Vagina (tissue), 2 donors: ENCODE measurements at regions not wholly inside any gene's neighbourhood (a gene's known extent, or its start where the extent isn't known, plus 50 kb on each side); places are given as distances from the start of the nearest gene placed in this dataset.
A peak's percentile ranks its signal among the peaks of the same experiment; 100 is the strongest.

Experiments used
- POLR2A ChIP-seq, 2 donors: fragments of 450-650 bp; IDR thresholded peaks; one replicate each; pipeline ENCODE4 v1.6.1; 2017; ENCODE audit warnings: antibody characterized with exemption in 2 of 2, mild to moderate bottlenecking in 2 of 2, moderate library complexity in 2 of 2
- TF ChIP-seq, protein P1 (sequence below), 3 experiments: fragments of 450-650 bp in 2 of 3; fragments of 200-600 bp in 1 of 3; sonication (generic) in 1 of 3; IDR thresholded peaks; one replicate each; pipeline ENCODE4 v1.5.1; 2017 to 2019; ENCODE audit warnings: antibody characterized with exemption in 3 of 3, mild to moderate bottlenecking in 2 of 3, moderate library complexity in 2 of 3

DNA sequence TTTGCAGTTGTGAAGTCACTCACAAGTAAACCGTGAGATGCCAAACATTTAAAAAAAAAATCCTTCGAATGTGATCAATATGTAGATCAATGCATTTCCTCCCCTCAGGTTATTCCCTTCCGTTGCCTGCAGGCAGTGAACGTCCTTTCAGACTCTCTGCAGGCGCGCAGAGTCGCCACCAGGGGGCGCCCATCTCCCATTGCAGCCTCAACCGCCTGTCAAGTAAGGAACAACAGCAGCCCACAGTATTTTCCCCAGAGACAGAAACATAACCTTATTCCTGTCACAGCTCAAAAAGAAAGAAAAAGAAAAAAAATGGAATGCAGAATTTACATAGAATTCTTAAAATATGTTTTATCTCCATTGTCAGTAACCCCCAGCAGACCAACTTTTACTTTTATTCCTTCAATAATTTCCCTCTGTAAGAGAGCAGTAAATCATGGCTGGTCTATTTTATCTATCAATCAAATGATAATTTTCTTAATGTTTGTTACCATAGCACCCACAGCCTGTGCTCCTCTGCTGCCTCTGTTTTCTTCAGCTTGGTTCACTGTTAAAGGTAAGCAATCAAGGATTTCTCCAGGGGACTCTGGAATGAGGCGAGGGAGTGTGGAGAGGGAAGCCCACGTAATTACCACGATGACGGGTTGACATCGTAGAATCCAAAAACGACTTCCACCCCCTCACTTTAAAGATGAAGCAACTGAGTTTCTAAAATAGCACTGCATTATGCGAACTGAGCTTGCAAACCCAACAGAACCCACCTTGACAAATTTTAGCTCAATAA, 637.6 kb upstream of the ARGLU1 start:
- TF ChIP-seq POLR2A (IDR thresholded peaks at IDR 0.05): no peak
- TF ChIP-seq, protein P1, sequence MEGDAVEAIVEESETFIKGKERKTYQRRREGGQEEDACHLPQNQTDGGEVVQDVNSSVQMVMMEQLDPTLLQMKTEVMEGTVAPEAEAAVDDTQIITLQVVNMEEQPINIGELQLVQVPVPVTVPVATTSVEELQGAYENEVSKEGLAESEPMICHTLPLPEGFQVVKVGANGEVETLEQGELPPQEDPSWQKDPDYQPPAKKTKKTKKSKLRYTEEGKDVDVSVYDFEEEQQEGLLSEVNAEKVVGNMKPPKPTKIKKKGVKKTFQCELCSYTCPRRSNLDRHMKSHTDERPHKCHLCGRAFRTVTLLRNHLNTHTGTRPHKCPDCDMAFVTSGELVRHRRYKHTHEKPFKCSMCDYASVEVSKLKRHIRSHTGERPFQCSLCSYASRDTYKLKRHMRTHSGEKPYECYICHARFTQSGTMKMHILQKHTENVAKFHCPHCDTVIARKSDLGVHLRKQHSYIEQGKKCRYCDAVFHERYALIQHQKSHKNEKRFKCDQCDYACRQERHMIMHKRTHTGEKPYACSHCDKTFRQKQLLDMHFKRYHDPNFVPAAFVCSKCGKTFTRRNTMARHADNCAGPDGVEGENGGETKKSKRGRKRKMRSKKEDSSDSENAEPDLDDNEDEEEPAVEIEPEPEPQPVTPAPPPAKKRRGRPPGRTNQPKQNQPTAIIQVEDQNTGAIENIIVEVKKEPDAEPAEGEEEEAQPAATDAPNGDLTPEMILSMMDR (IDR thresholded peaks at IDR 0.05): peak; percentile 59 to 91 (median 88)
